C4-2B (cell line): ENCODE measurements at regions not wholly inside any gene's neighbourhood (a gene's known extent, or its start where the extent isn't known, plus 50 kb on each side); places are given as distances from the start of the nearest gene placed in this dataset.

Experiments used
- ZFX ChIP-seq: fragments of 450-650 bp; IDR thresholded peaks from 2 replicates; pipeline ENCODE4 v1.6.1; 2017
- TF ChIP-seq, protein P1 (sequence below): fragments of 450-650 bp; conservative IDR thresholded peaks from 2 replicates; pipeline ENCODE4 v1.5.1; 2017; ENCODE audit warnings: mild to moderate bottlenecking

DNA sequence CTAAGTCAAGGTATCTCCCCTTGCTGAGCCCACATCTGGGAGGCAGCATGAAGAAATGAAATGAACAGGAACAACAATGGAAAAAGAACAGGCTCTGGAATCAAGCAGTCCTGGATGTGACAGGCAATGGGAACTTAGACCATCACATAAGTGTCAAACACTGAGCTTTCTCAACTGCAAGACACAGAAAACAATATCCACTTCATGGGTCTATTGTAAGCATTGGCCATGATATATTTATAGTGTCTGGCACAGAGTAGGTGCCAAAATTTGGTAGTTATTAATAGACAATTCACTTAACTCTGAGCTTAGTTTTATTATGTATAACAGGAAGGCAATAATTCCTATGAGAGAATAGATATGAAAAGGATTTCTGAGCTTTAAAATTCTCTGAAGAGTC, 64.1 kb upstream of the ATP1B1 start:
- TF ChIP-seq, protein P1, sequence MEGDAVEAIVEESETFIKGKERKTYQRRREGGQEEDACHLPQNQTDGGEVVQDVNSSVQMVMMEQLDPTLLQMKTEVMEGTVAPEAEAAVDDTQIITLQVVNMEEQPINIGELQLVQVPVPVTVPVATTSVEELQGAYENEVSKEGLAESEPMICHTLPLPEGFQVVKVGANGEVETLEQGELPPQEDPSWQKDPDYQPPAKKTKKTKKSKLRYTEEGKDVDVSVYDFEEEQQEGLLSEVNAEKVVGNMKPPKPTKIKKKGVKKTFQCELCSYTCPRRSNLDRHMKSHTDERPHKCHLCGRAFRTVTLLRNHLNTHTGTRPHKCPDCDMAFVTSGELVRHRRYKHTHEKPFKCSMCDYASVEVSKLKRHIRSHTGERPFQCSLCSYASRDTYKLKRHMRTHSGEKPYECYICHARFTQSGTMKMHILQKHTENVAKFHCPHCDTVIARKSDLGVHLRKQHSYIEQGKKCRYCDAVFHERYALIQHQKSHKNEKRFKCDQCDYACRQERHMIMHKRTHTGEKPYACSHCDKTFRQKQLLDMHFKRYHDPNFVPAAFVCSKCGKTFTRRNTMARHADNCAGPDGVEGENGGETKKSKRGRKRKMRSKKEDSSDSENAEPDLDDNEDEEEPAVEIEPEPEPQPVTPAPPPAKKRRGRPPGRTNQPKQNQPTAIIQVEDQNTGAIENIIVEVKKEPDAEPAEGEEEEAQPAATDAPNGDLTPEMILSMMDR: no peak
- no peak for TF ChIP-seq ZFX
